ENCODE measurements at regions not wholly inside any gene's neighbourhood (a gene's known extent, or its start where the extent isn't known, plus 50 kb on each side); places are given as distances from the start of the nearest gene placed in this dataset.

GRCh38 chr11:129530154-129530895 lies 154.7 kb downstream of the BARX2 start:
- in situ Hi-C loops (cut with MboI; ENCODE audit: low sequenced_read_pairs): no loop called here
- TF ChIP-seq, protein P1, sequence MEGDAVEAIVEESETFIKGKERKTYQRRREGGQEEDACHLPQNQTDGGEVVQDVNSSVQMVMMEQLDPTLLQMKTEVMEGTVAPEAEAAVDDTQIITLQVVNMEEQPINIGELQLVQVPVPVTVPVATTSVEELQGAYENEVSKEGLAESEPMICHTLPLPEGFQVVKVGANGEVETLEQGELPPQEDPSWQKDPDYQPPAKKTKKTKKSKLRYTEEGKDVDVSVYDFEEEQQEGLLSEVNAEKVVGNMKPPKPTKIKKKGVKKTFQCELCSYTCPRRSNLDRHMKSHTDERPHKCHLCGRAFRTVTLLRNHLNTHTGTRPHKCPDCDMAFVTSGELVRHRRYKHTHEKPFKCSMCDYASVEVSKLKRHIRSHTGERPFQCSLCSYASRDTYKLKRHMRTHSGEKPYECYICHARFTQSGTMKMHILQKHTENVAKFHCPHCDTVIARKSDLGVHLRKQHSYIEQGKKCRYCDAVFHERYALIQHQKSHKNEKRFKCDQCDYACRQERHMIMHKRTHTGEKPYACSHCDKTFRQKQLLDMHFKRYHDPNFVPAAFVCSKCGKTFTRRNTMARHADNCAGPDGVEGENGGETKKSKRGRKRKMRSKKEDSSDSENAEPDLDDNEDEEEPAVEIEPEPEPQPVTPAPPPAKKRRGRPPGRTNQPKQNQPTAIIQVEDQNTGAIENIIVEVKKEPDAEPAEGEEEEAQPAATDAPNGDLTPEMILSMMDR (conservative IDR thresholded peaks at IDR 0.05; ENCODE audit: low read depth, low read length): no peak
- TF ChIP-seq BHLHE40 (IDR thresholded peaks at IDR 0.05; ENCODE audit: low read depth, low read length) (no peak), RAD21 (IDR thresholded peaks at IDR 0.05; ENCODE audit: low read length) (no peak), POLR2A (IDR thresholded peaks at IDR 0.05; ENCODE audit: low read depth, low read length) (no peak), RCOR1 (IDR thresholded peaks at IDR 0.05; ENCODE audit: insufficient replicate concordance, low read length) (no peak), CHD1 (IDR thresholded peaks at IDR 0.05; ENCODE audit: low read depth, low read length) (no peak), CEBPB (IDR thresholded peaks at IDR 0.05; ENCODE audit: low read depth, low read length) (no peak), MAZ (IDR thresholded peaks at IDR 0.05; ENCODE audit: borderline replicate concordance, low read depth, low read length) (no peak)
- TF ChIP-seq, protein P2, sequence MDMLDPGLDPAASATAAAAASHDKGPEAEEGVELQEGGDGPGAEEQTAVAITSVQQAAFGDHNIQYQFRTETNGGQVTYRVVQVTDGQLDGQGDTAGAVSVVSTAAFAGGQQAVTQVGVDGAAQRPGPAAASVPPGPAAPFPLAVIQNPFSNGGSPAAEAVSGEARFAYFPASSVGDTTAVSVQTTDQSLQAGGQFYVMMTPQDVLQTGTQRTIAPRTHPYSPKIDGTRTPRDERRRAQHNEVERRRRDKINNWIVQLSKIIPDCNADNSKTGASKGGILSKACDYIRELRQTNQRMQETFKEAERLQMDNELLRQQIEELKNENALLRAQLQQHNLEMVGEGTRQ (IDR thresholded peaks at IDR 0.05; ENCODE audit: low read depth, low read length): no peak
- H2BK5ac ChIP-seq (ENCODE audit: low read depth, low read length, poor library complexity, severe bottlenecking): no peak overlapping the region

More at GRCh38 chr11:129530154-129530895, 154.7 kb downstream of the BARX2 start:
- ChIA-PET POLR2A (ENCODE audit: unreplicated experiment) (no interaction called here), CTCF (no interaction called here)
- Histone ChIP-seq H2AFZ (replicated peaks; ENCODE audit: low read length, poor library complexity) (no peak overlapping the region), H3K9me1 (ENCODE audit: insufficient read depth, low read length) (no peaks in the 10 kb centered on the region), H2BK15ac (ENCODE audit: low read depth, low read length) (no peak overlapping the region), H2AK9ac (replicated peaks; ENCODE audit: low read depth, low read length, poor library complexity) (no peak overlapping the region), H3K79me1 (ENCODE audit: low read depth in 1 of 2, low read length in 2 of 2) (no peaks in the 10 kb centered on the region), H3K27me3 (ENCODE audit: control insufficient read depth, insufficient read depth, low read length) (no peaks in the 10 kb centered on the region), H3K4me1 (ENCODE audit: control insufficient read depth, insufficient read depth, low read length) (no peaks in the 10 kb centered on the region), H3K36me3 (ENCODE audit: control insufficient read depth, insufficient read depth, low read length) (no peaks in the 10 kb centered on the region), H3K14ac (replicated peaks; ENCODE audit: low read depth, low read length) (no peak overlapping the region), H3K4me3 (ENCODE audit: insufficient read depth, low read depth, low read length) (no peak overlapping the region), H3K56ac (ENCODE audit: extremely low read depth, insufficient read depth, low read length) (no peak overlapping the region), H2BK120ac (ENCODE audit: low read depth, low read length) (no peak overlapping the region), H4K91ac (ENCODE audit: insufficient read depth, low read depth, low read length) (no peak overlapping the region), H4K8ac (ENCODE audit: low read depth in 2 of 2, low read length in 2 of 2) (no peak overlapping the region), H3K18ac (ENCODE audit: low read depth, low read length) (no peak overlapping the region), H3K23ac (ENCODE audit: low read depth, low read length) (no peak overlapping the region), H3K9me3 (ENCODE audit: control insufficient read depth, insufficient read depth, low read length) (peaks cover 16% of the 10 kb centered on the region), H3K4ac (ENCODE audit: low read depth, low read length) (no peak overlapping the region), H3K4me2 (ENCODE audit: low read depth, low read length) (no peak overlapping the region), H3K9ac (ENCODE audit: low read depth, low read length) (no peak overlapping the region), H2AK5ac (ENCODE audit: low read depth, low read length) (no peak overlapping the region), H3K27ac (ENCODE audit: insufficient read depth, low read length) (no peak overlapping the region), H2BK20ac (ENCODE audit: low read depth, low read length) (no peak overlapping the region), H4K20me1 (ENCODE audit: insufficient read depth, low read length) (no peaks in the 10 kb centered on the region), H4K5ac (ENCODE audit: low read depth, low read length) (no peak overlapping the region)
- intact Hi-C loops (cut with micrococcal nuclease): no loop called here
- WGBS, 2 experiments (ENCODE audit: extremely low coverage in 2 of 2, insufficient read length in 1 of 2): no CpG with 5 or more reads among the region's 7 CpGs
- no peak for ATAC-seq (ENCODE audit: low read depth)
- dilution Hi-C loops (cut with HindIII; ENCODE audit: low sequenced_read_pairs, unreplicated experiment): no loop called here
- no TSS peak for BruUV-seq (replicated peaks)
- no peak for DNase-seq

Measured in IMR-90 (cell line).